Endothelial cell (in vitro differentiated cells): ENCODE measurements at regions not wholly inside any gene's neighbourhood (a gene's known extent, or its start where the extent isn't known, plus 50 kb on each side); places are given as distances from the start of the nearest gene placed in this dataset.
"Not testable (repeated sequence)": the region's sequence is repeated elsewhere in the genome, so short reads cannot be mapped to it uniquely, and the experiment has no call there.

Experiments used
- DNase-seq: peaks from one replicate; pipeline ENCODE4 v3.0.0; 2021; ENCODE audit warnings: low spot score
- H3K27ac Mint-ChIP-seq: one replicate; pipeline ENCODE4 v1.8.0; 2021; ENCODE audit warnings: mixed read lengths, inconsistent platforms; ENCODE audit not compliant: unreplicated experiment
- H3K27me3 Mint-ChIP-seq: one replicate; pipeline ENCODE4 v1.8.0; 2021; ENCODE audit warnings: mild to moderate bottlenecking, moderate library complexity, mixed read lengths, inconsistent platforms; ENCODE audit not compliant: unreplicated experiment
- H3K36me3 Mint-ChIP-seq: one replicate; pipeline ENCODE4 v1.8.0; 2021; ENCODE audit warnings: mild to moderate bottlenecking, low read depth, mixed read lengths, inconsistent platforms; ENCODE audit not compliant: unreplicated experiment
- H3K4me1 Mint-ChIP-seq: one replicate; pipeline ENCODE4 v1.8.0; 2021; ENCODE audit warnings: mild to moderate bottlenecking, mixed read lengths, inconsistent platforms; ENCODE audit not compliant: unreplicated experiment
- H3K4me3 Mint-ChIP-seq: one replicate; pipeline ENCODE4 v1.8.0; 2021; ENCODE audit warnings: mild to moderate bottlenecking, mixed read lengths, inconsistent platforms; ENCODE audit not compliant: unreplicated experiment
- H3K9me3 Mint-ChIP-seq: one replicate; pipeline ENCODE4 v1.8.0; 2021; ENCODE audit warnings: mixed read lengths, inconsistent platforms; ENCODE audit not compliant: unreplicated experiment
- CTCF ChIP-seq: fragments of 200-600 bp; sonication (generic); IDR thresholded peaks from one replicate; pipeline ENCODE4 v1.5.0; 2021; ENCODE audit warnings: antibody characterized with exemption; ENCODE audit not compliant: unreplicated experiment

- H3K9me3 Mint-ChIP-seq = no peaks in the 10 kb centered on the region
- no peaks in the 10 kb centered on the region for H3K36me3 Mint-ChIP-seq
- H3K4me3 Mint-ChIP-seq = no peak overlapping the region
- no peak overlapping the region for H3K27ac Mint-ChIP-seq
- H3K4me1 Mint-ChIP-seq = peaks cover 2% of the 10 kb centered on the region
- DNase-seq = no peak
- TF ChIP-seq CTCF = no peak
- H3K27me3 Mint-ChIP-seq = peaks cover 3% of the 10 kb centered on the region
Measured at GRCh38 chr2:190759749-190760213, 110.9 kb downstream of the NAB1 start.

GRCh38 chr2:190760353-190761150 is 111.7 kb downstream of the NAB1 start:
- H3K9me3 Mint-ChIP-seq, DNase-seq, H3K36me3 Mint-ChIP-seq, H3K27me3 Mint-ChIP-seq, H3K4me3 Mint-ChIP-seq, H3K27ac Mint-ChIP-seq, H3K4me1 Mint-ChIP-seq: not testable (repeated sequence)

- not testable (repeated sequence) for H3K27ac Mint-ChIP-seq, H3K4me1 Mint-ChIP-seq, H3K9me3 Mint-ChIP-seq, H3K27me3 Mint-ChIP-seq, DNase-seq, H3K4me3 Mint-ChIP-seq, H3K36me3 Mint-ChIP-seq
Measured at GRCh38 chr2:190761216-190761615, 112.3 kb downstream of the NAB1 start.

- peaks cover under 1% of the 10 kb centered on the region for H3K27me3 Mint-ChIP-seq
- no peaks in the 10 kb centered on the region for H3K36me3 Mint-ChIP-seq
- no peak overlapping the region for H3K4me3 Mint-ChIP-seq
- H3K27ac Mint-ChIP-seq = no peak overlapping the region
- no peaks in the 10 kb centered on the region for H3K9me3 Mint-ChIP-seq
- TF ChIP-seq CTCF = no peak
- no peak for DNase-seq
- no peaks in the 10 kb centered on the region for H3K4me1 Mint-ChIP-seq
Measured at GRCh38 chr2:190762566-190762965, 113.7 kb downstream of the NAB1 start.

GRCh38 chr2:190763100-190763499 is 114.2 kb downstream of the NAB1 start:
- Mint-ChIP-seq H3K9me3 (no peaks in the 10 kb centered on the region), H3K4me3 (no peak overlapping the region), H3K36me3 (no peaks in the 10 kb centered on the region), H3K4me1 (no peaks in the 10 kb centered on the region), H3K27me3 (no peaks in the 10 kb centered on the region), H3K27ac (no peak overlapping the region)
- no peak for DNase-seq
- TF ChIP-seq CTCF = no peak

GRCh38 chr2:190763901-190764514 is 115.1 kb downstream of the NAB1 start:
- Mint-ChIP-seq H3K27ac (no peak overlapping the region), H3K4me3 (no peak overlapping the region), H3K4me1 (no peaks in the 10 kb centered on the region), H3K27me3 (no peaks in the 10 kb centered on the region), H3K9me3 (no peaks in the 10 kb centered on the region), H3K36me3 (no peaks in the 10 kb centered on the region)
- no peak for TF ChIP-seq CTCF
- no peak for DNase-seq
